ENCODE measurements at regions not wholly inside any gene's neighbourhood (a gene's known extent, or its start where the extent isn't known, plus 50 kb on each side); places are given as distances from the start of the nearest gene placed in this dataset.

GRCh38 chr6:105482921-105483320, 80.0 kb upstream of the PREP start:
- Mint-ChIP-seq H3K4me1 (ENCODE audit: low read depth) (peaks cover 29% of the 10 kb centered on the region), H3K36me3 (ENCODE audit: low read depth) (no peaks in the 10 kb centered on the region), H3K4me3 (no peak overlapping the region), H3K9me3 (no peaks in the 10 kb centered on the region), H3K27ac (no peak overlapping the region), H3K27me3 (peaks cover 6% of the 10 kb centered on the region)

DNA sequence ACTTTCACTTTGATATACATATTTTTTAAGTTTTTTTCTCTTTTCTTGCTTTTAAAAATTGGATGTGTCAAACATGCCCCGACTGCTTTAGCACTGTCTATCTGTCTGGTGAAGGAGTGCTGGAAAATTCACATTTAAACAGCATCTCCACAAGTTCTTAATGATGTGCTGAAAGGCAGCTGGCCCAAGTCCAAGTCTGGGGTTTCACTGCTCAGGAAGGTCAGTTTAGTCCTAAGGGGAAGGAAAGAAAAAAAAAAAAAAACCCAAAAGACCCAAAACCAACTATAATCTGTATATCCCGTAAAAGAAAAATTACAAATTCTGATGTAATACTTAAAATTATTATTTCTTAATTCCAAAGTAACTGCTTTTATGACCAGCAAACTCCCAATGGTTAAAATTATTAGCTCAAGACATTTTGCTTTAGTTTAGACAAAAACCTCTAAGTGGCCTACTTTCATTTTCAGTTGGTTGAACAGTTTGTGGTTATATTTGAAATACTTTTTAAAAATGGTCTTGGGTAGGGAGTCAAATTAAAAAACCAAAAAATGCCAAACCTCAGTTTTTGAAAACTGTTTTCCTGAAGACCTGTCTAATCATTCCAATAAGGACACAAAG, 79.5 kb upstream of the PREP start:
- H3K36me3 Mint-ChIP-seq (ENCODE audit: low read depth) = no peaks in the 10 kb centered on the region
- no peak overlapping the region for H3K27ac Mint-ChIP-seq
- H3K9me3 Mint-ChIP-seq = no peaks in the 10 kb centered on the region
- peaks cover 6% of the 10 kb centered on the region for H3K27me3 Mint-ChIP-seq
- H3K4me3 Mint-ChIP-seq = no peak overlapping the region
- peaks cover 29% of the 10 kb centered on the region for H3K4me1 Mint-ChIP-seq (ENCODE audit: low read depth)

- Mint-ChIP-seq H3K27me3 (no peaks in the 10 kb centered on the region), H3K9me3 (peaks cover 4% of the 10 kb centered on the region)
Measured at GRCh38 chr6:105476978-105477377, 74.1 kb upstream of the PREP start.

DNA sequence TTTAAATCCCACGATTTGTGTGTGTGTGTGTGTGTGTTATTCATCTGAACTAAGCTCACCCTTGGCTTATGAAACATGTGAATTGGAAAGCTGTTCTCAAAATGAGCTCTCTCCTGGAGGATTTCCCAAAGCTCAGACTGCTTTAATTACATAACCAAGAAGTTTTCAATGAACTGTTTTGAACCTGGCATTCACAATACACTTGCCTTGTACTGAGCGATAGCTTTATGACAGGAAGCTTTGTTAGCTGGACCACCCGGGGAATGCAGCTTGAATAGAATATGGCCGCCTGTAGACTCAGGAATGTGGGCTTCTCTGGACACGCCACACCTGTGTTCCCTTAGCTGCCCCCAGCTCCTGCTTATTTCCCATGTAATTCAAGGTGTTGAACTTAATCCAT, 71.4 kb upstream of the PREP start:
- Mint-ChIP-seq H3K27ac (no peak overlapping the region), H3K36me3 (ENCODE audit: low read depth) (no peaks in the 10 kb centered on the region), H3K4me1 (ENCODE audit: low read depth) (no peaks in the 10 kb centered on the region), H3K27me3 (peaks cover 4% of the 10 kb centered on the region), H3K9me3 (peaks cover 4% of the 10 kb centered on the region), H3K4me3 (no peak overlapping the region)

More at GRCh38 chr6:105476978-105477377, 74.1 kb upstream of the PREP start:
- no peak overlapping the region for H3K4me3 Mint-ChIP-seq
- no peak overlapping the region for H3K27ac Mint-ChIP-seq
- H3K4me1 Mint-ChIP-seq (ENCODE audit: low read depth) = peaks cover 5% of the 10 kb centered on the region
- H3K36me3 Mint-ChIP-seq (ENCODE audit: low read depth) = no peaks in the 10 kb centered on the region

DNA sequence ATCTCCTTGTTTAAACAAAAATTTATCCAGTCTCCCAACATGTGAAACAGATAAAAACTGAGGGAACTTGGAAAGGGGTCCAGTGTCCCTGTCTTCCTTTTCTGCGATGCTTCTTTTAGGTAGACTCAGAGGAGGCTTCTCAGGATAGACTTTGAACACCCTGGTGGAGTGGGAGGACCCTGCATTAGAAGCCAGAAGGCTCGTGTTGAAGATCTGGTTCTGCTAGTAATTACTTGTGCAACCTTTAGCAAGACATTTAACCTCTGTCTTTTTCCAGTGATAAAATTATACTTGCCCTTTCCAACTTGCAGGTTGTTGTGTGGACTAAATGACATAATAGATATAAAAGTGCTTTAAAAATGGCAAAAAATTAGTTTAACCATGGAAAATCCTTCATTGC, 67.1 kb upstream of the PREP start:
- Mint-ChIP-seq H3K4me3 (no peak overlapping the region), H3K36me3 (ENCODE audit: low read depth) (no peaks in the 10 kb centered on the region), H3K4me1 (ENCODE audit: low read depth) (no peaks in the 10 kb centered on the region), H3K9me3 (peaks cover 6% of the 10 kb centered on the region), H3K27ac (no peak overlapping the region), H3K27me3 (peaks cover 17% of the 10 kb centered on the region)

DNA sequence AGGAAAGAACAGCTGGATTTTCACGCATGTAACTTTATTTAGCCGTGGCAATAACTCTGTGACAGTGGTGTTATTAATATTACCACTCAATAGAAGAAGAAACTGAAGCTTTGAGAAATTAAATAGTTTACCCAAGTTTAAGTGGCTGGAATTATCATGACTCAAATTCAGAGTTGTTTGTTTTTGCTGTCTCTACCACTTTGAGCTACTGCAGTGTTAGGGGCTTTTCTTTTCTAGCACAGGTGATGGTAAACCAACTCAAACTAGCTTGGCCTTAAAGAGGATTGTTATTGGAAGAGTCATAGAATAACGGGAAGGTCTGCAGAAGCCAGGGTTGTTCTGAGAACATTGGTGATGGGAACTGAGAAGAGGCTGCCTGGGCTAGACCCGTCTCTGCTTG, 66.0 kb upstream of the PREP start:
- Mint-ChIP-seq H3K27me3 (peaks cover 17% of the 10 kb centered on the region), H3K27ac (no peak overlapping the region), H3K9me3 (peaks cover 11% of the 10 kb centered on the region), H3K4me1 (ENCODE audit: low read depth) (no peaks in the 10 kb centered on the region), H3K36me3 (ENCODE audit: low read depth) (no peaks in the 10 kb centered on the region), H3K4me3 (no peak overlapping the region)

GRCh38 chr6:105460860-105461259, 58.0 kb upstream of the PREP start:
- Mint-ChIP-seq H3K9me3 (peaks cover 11% of the 10 kb centered on the region), H3K4me1 (ENCODE audit: low read depth) (peaks cover 16% of the 10 kb centered on the region), H3K27ac (no peak overlapping the region), H3K4me3 (no peak overlapping the region), H3K27me3 (no peaks in the 10 kb centered on the region), H3K36me3 (ENCODE audit: low read depth) (no peaks in the 10 kb centered on the region)

DNA sequence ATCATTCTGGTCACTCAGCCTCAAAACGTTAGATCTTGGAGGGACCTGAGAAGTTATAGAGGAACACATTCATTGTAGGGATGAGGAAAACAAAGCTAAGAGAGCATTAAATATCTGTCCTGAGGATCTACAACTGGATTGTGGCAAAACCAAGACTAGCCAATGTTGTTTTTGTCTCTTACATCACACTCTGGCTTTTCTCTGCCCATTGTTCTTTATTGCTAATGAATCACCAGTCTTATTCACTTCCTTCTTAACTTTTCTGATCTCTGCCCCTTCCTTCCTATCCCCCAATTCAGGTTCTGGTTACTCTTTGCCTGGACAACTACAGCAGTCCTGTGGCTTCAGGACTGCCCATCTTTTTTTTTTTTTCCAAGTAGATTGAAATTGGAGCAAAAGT, 57.0 kb upstream of the PREP start:
- Mint-ChIP-seq H3K4me1 (ENCODE audit: low read depth) (peaks cover 16% of the 10 kb centered on the region), H3K9me3 (peaks cover 6% of the 10 kb centered on the region), H3K27ac (no peak overlapping the region), H3K36me3 (ENCODE audit: low read depth) (no peaks in the 10 kb centered on the region), H3K27me3 (no peaks in the 10 kb centered on the region), H3K4me3 (no peak overlapping the region)

- Mint-ChIP-seq H3K27me3 (no peaks in the 10 kb centered on the region), H3K27ac (peak overlapping the region; percentile 85), H3K4me3 (peak overlapping the region; percentile 35), H3K4me1 (ENCODE audit: low read depth) (peaks cover 17% of the 10 kb centered on the region), H3K9me3 (peaks cover 3% of the 10 kb centered on the region), H3K36me3 (ENCODE audit: low read depth) (no peaks in the 10 kb centered on the region)
Measured at GRCh38 chr6:105459049-105459448, 56.2 kb upstream of the PREP start.

- Mint-ChIP-seq H3K36me3 (ENCODE audit: low read depth) (no peaks in the 10 kb centered on the region), H3K27me3 (no peaks in the 10 kb centered on the region), H3K27ac (peak overlapping the region; percentile 85), H3K4me3 (peak overlapping the region; percentile 35), H3K9me3 (peaks cover 3% of the 10 kb centered on the region), H3K4me1 (ENCODE audit: low read depth) (peaks cover 22% of the 10 kb centered on the region)
Measured at GRCh38 chr6:105458551-105458950, 55.7 kb upstream of the PREP start.

GRCh38 chr6:105458084-105458483, 55.2 kb upstream of the PREP start:
- H3K4me3 Mint-ChIP-seq = peak overlapping the region; percentile 35
- peaks cover 26% of the 10 kb centered on the region for H3K4me1 Mint-ChIP-seq (ENCODE audit: low read depth)
- H3K27ac Mint-ChIP-seq = peak overlapping the region; percentile 13
- no peaks in the 10 kb centered on the region for H3K36me3 Mint-ChIP-seq (ENCODE audit: low read depth)
- no peaks in the 10 kb centered on the region for H3K27me3 Mint-ChIP-seq
- H3K9me3 Mint-ChIP-seq = peaks cover 3% of the 10 kb centered on the region

DNA sequence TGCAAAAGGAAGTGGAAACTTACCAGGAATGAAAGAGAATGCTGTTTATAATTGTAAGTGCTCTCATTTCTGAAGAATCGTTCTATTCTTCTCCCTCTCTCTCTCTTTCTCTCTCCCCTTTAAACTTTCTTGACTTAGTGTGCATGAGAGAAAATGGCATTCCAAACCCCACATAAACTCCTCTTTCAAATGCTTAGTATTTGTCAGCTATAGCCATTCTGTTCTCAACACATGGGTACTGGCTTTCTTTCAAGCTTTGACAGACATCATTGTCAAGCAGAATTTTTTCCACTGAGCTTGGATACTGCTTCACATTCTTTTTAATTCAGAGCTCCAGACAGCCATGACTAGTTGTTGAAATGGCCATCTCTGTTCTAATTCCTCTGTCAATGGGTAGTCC, 51.1 kb upstream of the PREP start:
- Mint-ChIP-seq H3K27ac (peak overlapping the region; percentile 62), H3K36me3 (ENCODE audit: low read depth) (no peaks in the 10 kb centered on the region), H3K4me3 (peak overlapping the region; percentile 51), H3K27me3 (no peaks in the 10 kb centered on the region), H3K4me1 (ENCODE audit: low read depth) (peaks cover 29% of the 10 kb centered on the region), H3K9me3 (peaks cover 3% of the 10 kb centered on the region)

- H3K36me3 Mint-ChIP-seq (ENCODE audit: low read depth) = no peaks in the 10 kb centered on the region
- peaks cover 25% of the 10 kb centered on the region for H3K4me1 Mint-ChIP-seq (ENCODE audit: low read depth)
- peak overlapping the region; percentile 63 for H3K27ac Mint-ChIP-seq
- peaks cover 3% of the 10 kb centered on the region for H3K9me3 Mint-ChIP-seq
- no peaks in the 10 kb centered on the region for H3K27me3 Mint-ChIP-seq
- H3K4me3 Mint-ChIP-seq = peak overlapping the region; percentile 40
Measured at GRCh38 chr6:105452924-105453756, 50.3 kb upstream of the PREP start.

Measured in stimulated activated naive CD8-positive, alpha-beta T cell treated with anti-CD3 and anti-CD28 coated beads, Interleukin-15, Interleukin-2, amounts not matched to agents 100 ng/mL and 50 ng/mL, for 24 hours (primary cell).